Neural progenitor cell (in vitro differentiated cells): ENCODE measurements at regions not wholly inside any gene's neighbourhood (a gene's known extent, or its start where the extent isn't known, plus 50 kb on each side); places are given as distances from the start of the nearest gene placed in this dataset.

Experiments
- CTCF ChIP-seq: fragments of 200-600 bp; sonication (generic); IDR thresholded peaks from 2 replicates; pipeline ENCODE4 v1.5.1; 2017; ENCODE audit warnings: antibody characterized with exemption, mild to moderate bottlenecking
- EZH2 ChIP-seq: fragments of 200-600 bp; sonication (generic); IDR thresholded peaks from 2 replicates; pipeline ENCODE4 v1.6.1; 2017; ENCODE audit warnings: antibody characterized with exemption, mild to moderate bottlenecking, moderate library complexity
- EZH2phosphoT487 ChIP-seq: fragments of 200-600 bp; sonication (generic); IDR thresholded peaks from 2 replicates; pipeline ENCODE4 v1.6.1; 2017; ENCODE audit warnings: antibody characterized with exemption

DNA sequence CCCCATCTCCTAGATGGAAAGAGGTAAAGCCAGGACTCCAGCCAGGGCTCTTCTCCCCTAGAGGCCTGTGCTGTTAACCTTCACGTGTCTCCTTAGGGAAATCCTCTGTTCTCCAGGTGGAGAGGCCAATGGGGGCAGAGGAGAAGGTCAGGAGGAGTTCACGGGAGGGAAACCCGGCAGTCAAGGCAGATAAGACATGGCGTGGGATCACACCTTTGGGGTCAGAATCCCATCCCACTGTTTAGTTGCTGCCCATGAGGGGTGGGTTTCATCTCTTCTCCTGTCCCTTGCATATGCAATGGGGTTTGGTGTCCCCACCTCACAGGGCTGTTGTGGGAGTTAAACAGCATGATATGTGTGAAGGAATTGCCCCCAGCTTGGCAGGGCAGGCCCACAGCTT lies 469.7 kb downstream of the TBC1D22A start:
- TF ChIP-seq CTCF (no peak), EZH2 (no peak), EZH2phosphoT487 (no peak)
